GM21447 (cell line): ENCODE measurements at regions not wholly inside any gene's neighbourhood (a gene's known extent, or its start where the extent isn't known, plus 50 kb on each side); places are given as distances from the start of the nearest gene placed in this dataset.

ENCODE experiments used
- ATAC-seq: cut with Tn5 transposase; IDR thresholded peaks from one replicate; pipeline ENCODE4 v1.9.1; 2021; ENCODE audit not compliant: unreplicated experiment

DNA sequence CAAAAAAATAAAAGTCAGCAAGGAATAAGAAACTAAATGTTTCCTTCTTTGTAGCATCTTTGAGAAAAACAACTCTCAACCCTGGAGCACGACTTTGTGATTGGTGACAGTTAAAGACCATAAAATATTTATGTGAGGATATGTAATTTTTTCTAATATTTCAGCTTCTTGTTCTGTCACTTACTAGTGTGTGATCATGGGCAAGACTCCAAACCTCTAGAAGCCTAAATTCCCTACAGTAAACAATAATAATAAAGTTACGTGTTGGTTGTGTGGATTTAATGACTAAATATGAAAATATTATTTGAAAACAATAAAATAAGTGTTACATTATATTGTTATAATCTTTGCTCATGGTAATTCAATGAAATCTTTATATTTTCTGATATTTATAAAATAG is 735.6 kb upstream of the MARCKS start:
- ATAC-seq: no peak

DNA sequence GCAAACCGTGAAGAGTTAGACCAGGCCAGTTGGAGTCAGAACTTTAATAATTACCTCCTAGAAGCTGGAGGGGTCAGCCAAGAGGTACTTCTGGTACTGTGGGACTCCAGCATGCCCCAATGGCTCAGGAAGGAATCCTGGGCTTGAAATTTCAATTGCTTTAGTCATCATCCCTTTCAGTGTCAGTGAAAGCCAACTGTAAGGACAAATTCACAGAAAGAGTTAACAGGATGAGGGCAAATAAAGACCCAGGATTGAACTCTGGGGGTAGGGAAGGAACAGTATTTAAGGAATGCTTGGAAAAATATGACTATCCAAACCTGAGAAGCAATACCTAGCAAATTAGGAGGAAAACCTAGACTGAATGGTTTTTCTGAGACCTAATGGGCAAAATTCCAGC is 735.1 kb upstream of the MARCKS start:
- ATAC-seq: no peak

DNA sequence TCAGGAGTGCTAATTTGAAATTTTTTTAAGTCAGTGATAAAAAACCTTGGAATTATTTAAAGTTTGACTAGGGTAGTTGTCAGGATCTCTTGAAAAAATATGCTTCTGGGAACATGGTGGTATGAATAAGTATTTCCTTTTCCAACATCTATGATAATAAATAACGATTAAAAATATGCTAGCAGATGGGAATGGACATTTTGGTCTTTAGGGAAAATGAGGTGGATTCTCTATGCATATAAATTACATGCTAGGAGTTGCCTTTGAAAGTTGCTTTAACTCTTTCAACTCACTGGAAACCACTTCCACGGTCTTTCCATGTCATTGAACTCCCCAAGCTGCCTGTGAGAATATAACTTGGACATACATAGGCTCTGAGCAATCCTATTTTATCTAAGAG is 731.5 kb upstream of the MARCKS start:
- ATAC-seq: no peak

DNA sequence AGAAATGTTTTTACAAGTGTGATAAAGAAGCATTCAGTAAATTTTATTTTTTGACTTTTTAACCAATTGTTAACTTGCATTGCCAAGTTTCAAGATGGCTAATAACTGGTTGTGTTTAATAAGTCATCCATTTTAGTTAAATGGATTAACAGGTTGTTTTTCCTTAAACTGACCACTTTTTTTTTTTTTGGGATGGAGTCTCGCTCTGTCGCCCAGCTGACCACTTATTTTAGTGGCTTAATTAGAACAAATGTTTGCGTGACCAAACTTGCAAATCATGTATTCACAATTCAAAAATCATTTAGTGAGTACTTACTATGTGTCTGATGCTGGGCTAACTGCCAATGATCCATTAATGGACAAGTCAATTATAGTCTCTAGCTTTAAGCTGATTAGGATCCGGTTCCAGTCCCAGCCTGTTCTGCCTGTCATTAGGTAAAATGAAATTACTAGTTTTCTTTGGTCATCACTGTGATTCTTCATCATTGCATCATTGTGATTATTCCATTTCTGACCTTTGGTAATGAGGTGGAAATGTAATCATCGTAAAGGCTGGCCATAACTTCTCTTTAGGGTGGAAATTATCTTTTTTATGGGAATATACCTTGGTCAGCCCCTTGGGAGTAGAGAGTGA is 729.2 kb upstream of the MARCKS start:
- no peak for ATAC-seq

DNA sequence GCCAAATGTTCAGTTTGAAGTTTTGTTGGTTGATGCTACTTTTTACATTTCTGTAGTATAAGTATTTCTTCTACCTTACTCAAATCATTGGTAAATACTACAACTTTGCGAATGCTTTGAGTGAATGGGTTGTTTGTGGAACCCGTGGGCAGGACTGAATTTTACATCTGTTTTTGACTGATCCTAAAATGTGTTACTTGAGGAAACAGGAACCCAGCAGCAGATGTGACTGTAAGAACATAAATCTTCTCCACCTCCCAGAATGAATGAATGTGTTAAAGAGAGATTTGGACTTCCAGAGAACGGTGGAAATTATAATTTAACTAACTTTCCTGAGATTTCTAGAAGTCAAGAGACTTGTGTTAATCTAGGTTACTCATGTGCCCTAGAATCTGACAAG is 728.5 kb upstream of the MARCKS start:
- no peak for ATAC-seq

DNA sequence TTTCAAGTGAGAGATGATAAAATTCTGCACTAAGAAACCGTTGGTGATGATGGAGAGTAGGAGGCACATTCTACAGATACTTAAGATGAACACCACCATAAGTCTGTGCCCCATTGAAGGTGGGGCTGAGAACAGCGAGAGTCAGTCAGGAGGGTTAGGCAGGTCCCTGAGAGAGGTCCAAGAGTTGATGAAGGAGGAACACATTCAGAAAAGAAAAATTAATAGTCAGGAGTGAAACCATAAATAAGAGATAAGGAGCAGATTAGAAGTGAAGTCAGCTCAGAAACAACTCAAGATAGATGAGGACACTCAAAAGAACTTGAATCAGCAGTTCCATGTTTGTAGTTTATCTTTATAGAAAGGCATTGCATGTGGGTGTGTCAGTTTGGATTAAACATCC is 727.2 kb upstream of the MARCKS start:
- no peak for ATAC-seq

DNA sequence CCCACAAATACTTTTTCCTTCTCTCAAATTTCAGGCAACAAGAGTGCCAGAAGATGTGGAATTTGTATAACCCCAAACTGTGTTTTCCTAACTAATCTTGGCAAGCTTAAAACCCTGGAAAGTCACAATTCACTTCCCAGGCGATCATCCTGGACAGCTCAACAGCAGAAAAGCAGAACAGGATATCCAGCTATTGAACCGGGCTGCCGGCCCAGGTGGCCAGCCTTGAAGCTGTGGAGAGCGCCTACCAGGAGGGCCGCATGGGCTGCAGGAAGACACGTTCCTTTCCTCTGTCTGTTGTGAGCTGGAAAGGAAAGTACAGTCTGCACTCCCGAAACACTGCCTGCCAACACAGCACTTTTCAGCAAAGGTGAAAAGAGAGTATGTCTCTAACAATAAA is 719.7 kb upstream of the MARCKS start:
- no peak for ATAC-seq

DNA sequence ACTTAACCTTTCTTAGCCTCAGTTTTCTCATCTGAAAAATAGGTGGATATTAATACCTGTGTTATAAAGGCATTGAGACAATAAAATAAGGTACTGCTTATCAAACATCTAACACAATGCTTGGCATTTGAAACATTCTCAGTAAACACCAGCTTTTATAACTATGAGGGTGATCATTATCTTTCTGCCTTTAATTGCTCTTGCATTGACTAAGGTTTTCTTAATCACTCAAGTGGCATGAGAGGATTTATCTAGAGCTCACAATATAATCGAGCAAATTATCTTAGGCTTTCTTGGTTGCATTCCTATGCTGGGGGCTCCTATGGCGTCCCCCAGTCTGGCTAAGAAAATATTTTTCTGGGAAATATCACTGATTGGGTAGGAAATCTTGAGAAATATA is 716.4 kb upstream of the MARCKS start:
- no peak for ATAC-seq

DNA sequence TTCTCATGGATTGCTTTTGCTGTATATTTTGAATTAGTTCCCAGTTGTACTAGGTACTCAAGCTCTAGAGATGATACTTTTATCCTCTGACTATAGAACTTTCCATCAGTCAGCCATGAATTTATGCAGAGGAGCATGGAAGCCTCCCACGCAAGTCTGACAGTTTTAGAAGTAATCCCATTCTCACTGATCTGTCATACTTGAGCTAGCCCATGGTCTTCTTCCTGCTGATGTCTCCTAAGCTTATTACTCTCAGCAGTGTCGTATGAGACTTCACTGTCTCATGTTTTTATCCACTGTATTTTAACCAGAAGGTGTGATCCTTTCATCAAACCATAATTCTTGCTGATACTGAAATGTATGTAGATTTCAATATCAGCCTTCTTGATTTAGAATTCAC is 715.2 kb upstream of the MARCKS start:
- ATAC-seq: no peak

DNA sequence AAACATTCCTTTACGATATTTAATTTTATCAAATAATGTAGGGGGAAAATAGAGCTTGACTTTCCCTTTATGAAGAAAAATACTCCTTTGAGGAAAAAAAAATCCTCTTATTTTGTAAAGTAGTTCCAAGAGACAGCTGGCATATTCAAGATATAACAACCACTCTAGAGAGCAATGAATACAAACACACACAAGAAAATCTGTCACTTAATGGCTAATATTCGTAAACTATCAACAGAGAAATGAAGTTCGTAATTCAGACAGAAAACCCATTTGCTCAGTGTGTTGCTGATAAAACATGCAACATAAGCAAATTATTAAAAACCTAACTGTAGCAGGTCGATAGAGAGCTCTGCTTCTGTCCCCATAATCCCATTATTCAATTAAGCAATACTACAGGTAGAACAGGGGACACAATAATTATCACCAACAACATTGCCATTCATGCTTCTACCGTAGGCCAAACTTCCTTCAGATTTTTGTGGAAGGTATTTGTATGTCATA is 714.4 kb upstream of the MARCKS start:
- no peak for ATAC-seq

DNA sequence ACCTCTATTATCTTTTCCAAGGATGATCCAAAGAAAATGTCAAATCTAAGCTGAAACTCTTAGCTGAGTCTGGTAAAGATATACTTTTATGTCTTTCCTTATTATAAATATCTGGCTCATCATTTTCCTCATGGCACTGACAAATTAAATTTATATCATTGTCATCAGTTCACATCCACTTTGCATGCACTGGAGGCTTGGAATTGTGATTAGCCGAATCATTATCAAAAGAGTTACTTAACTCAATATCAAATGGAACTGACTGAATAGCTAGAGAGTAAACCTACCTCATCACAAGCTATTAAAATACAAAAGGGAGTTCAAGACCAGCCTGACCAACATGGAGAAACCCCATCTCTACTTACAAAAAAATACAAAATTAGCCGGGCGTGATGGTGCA is 713.9 kb upstream of the MARCKS start:
- ATAC-seq: no peak

DNA sequence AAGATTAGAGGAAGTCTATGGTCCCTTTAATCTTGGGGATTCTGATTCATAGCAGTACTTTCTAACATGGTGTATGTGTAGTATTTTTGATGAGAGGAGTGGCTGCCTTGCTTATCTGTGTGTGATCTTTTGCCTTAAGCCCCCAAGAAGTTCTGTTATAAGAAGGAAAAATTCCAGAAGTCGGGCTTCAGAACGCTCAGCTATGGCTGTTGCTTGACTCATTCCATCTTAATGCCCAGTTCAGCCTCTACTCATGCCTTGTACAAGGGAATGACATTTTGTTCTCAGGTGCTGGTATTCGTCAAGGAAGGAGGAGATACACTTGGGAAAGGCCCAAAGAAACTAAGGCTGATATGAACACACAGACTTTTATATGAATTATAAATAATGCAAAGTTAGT is 713.0 kb upstream of the MARCKS start:
- ATAC-seq: no peak

DNA sequence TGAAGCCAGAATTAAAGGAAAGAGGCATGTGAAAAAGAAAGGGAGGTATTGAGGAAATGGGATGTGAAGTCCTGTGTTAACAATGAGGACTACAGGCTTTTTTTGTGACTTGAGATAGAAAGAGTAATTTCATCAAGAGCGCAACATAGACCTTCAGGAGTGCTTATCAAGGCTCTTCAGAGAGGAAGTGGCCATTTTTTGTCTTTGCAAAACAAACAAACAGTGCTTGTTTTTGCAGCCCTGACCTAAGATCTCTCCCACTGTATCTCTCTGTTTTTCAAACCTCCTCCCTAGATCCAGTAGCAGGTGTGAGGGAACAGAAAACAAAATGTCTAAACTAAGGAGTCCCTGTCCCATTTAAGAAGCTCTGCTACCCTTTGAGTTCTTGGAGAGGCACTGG is 710.3 kb upstream of the MARCKS start:
- ATAC-seq: no peak

DNA sequence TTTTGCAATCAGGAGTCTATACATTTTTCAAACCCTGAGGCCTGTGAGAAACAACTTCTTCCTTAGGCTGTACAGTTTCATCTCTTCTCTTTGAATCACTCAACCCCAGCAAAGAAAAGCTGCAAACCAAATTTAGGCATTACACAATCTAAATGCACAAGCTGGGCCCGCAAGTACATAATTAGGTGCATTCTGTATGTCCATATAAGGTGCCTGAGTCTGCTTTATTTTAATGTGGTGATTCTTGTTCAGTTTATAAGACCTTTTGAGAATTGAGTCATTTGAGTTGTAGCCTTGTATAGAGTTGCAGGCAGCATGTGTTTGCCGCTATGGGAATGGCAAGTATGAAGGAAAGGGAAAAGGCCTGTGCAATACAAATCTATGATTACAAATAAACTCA is 709.6 kb upstream of the MARCKS start:
- ATAC-seq: no peak

DNA sequence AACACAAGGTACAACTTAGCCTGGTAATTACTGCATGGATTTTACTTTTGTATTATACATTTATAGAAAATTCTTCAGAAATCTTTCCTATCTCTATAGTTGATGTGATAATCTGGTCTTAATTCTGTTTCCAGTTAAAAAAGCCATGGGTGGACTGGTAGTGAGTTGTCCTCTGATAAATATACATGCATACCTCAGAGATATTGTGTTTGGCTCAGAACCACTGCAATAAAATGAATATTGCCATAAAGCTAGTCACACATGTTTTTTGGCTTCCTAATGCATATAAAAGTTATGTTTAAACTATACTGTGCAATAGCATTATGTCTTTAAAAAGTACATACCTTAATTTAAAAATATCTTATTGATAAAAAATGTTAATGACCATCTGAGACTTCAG is 708.6 kb upstream of the MARCKS start:
- no peak for ATAC-seq

DNA sequence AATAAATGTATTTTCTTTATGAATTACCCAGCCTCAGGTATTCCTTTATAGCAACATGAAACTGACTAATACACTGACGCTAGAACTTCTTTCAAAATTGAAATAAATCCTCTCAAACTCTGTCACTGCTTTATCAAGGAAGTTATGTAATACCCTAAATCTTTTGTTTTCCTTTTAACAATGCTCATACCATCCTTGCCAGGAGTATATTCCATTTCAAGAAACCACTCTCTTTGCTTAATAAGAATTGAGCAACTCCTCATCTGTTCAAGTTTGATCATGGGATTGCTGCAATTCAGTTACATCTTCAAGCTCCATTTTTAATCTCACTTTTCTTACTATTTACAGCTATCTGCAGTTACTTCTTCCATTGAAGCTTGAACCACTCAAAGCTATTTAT is 707.6 kb upstream of the MARCKS start:
- ATAC-seq: no peak

DNA sequence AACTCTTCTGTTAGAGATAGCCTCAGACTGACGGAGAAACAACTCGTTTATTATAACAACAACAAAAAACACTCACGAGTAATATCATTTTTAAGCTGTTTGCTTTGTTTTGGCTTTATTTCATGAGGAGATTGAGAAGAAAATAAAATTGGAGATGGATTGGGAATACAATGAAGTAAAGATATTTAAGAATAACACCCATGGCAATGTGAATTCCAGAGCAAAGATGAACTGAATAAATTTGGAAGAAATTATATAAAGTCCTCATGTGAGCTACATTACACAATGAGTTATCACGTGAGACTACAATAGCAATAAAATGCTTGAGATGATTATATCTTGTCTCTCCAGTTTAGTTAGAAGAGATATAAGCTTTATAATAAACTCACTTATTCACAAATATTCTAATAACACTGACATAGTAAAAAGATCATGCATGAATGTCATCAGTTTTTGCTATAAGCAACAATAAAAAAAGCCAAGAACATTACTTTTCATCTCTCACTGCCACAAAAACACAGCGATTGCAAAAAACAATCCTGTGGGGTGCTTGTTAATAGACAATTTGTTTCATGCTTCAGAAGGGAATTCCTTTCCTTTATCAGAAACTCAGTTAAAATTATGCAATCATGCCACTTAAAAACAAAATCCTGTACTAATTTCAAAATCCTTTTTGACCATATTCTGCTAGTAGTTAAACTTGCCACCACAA is 696.7 kb upstream of the MARCKS start:
- no peak for ATAC-seq

DNA sequence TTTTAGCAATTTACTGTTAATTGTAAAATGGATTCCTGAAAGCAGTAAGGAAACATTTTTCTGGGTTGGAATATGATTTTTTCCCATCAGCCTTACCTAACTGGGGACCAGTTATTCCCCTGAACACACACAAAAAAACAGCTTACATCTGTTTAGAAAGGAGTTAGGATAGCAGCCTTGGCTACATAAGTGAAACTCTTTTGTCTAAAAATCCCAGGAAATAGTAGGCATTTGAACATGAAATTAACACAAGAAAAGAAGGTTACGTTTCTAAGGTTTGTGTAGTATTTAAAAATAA is 696.2 kb upstream of the MARCKS start:
- ATAC-seq: no peak

DNA sequence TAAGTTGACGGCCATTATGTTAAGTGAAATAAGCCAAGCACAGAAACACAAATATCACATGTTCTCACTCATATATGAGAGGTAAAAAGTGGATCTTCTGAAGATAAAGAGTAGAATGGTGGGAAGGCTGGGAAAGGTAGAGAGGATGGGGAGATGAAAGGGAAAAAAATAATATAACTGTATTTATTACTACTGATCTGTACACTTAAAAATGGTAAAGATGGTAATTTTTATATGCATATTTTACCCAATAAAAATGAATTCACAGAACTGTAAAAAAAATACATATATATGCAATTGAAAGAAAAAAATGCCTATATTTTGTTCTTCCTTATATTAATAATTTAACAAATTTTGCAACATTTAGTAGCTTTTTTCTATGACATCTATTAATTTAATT is 694.4 kb upstream of the MARCKS start:
- no peak for ATAC-seq

DNA sequence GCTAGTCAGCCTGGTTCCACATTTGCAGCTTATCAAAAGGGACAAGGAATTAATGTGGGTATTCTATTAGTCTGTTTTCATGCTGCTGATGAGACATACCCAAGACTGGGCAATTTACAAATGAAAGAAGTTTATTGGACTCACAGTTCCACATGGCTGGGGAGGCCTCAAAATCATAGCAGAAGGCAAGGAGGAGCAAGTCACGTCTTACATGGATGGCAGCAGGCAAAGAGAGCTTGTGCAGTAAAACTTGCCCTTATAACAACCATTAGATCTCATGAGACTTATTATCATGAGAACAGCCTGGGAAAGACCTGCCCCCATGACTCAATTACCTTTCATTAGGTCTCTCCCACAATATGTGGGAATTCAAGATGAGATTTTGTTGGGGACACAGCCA is 689.1 kb upstream of the MARCKS start:
- no peak for ATAC-seq

DNA sequence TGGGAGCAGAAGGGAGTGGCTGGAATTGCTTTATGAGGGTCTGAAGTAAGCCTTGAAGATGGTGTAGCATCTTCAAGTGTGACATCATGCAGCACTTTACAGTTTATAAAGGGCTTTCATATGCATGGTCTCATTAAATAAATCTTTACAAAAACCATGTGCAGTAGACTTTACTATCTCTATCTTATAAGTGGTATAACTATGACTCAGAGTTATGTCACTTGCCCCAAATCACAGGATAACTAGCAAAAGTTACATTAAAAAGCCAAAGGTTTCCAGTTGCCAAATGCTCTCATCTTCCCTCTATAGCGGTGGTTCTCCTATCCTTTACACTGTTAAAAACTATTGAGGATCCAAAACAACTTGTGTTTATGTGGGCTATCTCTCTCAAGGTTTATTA is 687.7 kb upstream of the MARCKS start:
- ATAC-seq: no peak

DNA sequence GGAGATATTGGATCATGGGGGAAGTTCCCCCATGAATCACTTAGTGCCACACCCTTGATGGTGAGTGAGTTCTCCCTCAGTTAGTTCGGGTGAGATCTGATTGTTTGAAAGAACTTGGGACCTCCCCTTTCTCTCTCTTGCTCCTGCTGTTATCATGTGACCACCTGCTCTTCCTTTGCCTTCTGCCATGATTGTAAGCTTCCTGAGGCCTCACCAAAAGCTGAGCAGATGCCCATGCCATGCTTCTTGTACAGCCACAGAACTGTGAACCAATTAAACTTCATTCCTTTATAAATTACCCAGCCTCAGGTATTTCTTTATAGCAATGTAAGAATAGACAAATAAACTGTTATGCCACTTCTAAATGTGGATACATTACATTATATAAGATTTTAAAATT is 686.7 kb upstream of the MARCKS start:
- ATAC-seq: no peak

DNA sequence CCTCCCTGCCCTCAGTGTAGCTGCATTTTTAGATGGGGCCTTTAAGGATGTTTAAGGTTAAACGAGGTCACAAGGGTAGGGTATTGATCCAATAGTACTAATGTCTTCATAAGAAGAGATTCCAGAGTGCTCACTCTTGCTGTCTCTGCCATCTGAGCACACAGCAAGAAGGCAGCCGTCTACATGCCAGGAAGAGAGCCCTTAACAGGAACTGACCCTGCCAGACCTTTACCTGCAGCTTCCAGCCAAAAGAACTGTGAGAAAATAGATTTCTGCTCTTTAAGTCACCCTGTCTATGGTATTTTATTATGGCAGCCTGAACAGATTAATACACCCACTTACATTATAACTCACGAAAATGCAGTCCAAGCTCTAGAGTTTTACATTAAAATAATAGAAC is 685.3 kb upstream of the MARCKS start:
- no peak for ATAC-seq
